HG03521 (cell line): ENCODE measurements at regions not wholly inside any gene's neighbourhood (a gene's known extent, or its start where the extent isn't known, plus 50 kb on each side); places are given as distances from the start of the nearest gene placed in this dataset.

ENCODE experiments used
- ATAC-seq: cut with Tn5 transposase; IDR thresholded peaks from one replicate; pipeline ENCODE4 v1.9.1; 2021; ENCODE audit warnings: mild to moderate bottlenecking, moderate library complexity; ENCODE audit not compliant: unreplicated experiment

GRCh38 chr18:56096861-56097260 lies 508.9 kb upstream of the TCF4 start:
- ATAC-seq: no peak

- ATAC-seq: no peak
Measured at GRCh38 chr18:56089612-56090258, 501.7 kb upstream of the TCF4 start.

DNA sequence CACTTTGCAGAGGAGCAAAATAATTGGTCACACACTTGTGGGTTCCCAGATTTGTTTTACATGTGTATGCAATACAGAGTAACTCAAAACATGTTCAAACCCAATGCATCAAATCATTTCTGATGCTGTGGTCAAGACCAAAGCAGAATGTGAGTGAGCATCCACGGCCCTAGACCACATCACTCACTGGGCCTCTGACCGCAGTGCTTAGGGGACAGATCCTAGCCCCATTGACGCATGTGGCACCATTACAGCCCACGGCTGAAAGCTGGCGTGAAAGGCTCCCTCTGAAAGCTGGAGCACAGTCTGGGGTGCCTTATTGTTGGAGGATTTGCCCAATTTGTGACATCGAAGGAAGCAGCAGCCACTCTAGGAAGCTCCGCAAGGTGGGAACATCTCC lies 498.8 kb upstream of the TCF4 start:
- ATAC-seq: no peak

GRCh38 chr18:56086176-56086575 lies 498.2 kb upstream of the TCF4 start:
- no peak for ATAC-seq

- ATAC-seq: no peak
Measured at GRCh38 chr18:56085551-56085950, 497.6 kb upstream of the TCF4 start.

GRCh38 chr18:56083523-56084287 lies 495.7 kb upstream of the TCF4 start:
- no peak for ATAC-seq

GRCh38 chr18:56083097-56083521 lies 495.1 kb upstream of the TCF4 start:
- ATAC-seq: no peak

DNA sequence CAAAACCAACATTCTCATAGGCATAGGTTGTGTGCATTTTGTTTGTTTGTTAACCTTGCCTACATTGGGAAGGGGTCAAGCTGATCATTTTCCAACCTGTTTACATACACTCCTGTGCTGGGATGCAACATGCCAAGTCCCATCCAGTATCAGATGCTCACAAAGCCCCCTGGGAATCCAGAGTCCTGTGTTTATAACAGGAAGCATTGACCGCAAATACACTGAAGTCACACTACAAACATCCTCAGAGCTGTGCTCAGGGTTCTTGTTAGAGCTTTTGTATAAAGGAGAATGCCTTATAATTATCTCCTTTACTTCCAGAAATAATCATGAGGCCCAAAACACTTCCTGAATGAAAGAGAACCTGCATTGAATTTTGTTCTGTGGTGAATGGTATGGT lies 488.7 kb upstream of the TCF4 start:
- no peak for ATAC-seq

- no peak for ATAC-seq
Measured at GRCh38 chr18:56068701-56069100, 480.7 kb upstream of the TCF4 start.

DNA sequence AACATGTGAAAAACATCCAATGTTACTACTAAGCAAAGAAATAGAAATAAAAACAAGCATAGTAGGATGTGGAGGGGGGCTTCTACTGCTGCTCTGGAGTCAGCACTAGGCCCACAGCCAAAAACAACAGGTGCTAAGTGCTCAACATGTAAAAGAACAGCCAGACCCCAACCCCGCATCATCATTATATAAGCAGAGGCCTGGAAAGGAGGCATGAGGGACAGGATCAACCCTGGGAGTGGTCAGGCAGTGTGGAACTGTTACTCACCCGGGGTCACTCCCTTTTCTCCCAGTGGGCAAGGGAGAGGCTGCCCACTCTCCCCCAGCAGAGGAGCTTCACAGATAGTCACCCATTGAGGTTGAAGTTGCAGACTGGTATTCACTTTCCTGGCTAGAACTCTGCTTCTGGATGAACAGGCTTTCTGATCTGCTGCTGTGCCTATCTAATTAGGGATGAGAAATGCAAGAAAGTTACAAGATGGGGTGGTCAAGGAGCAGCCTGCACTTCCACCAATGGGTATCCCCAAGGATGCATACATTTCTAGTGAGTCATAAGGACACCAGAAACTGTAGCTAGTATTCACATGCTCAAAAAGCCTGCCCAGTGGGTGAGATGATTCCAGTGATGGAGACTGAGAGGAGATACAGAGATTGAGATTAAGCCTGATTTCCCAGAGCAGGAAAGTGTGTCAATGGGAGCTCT lies 480.1 kb upstream of the TCF4 start:
- ATAC-seq: no peak

- ATAC-seq: no peak
Measured at GRCh38 chr18:56067214-56067894, 479.4 kb upstream of the TCF4 start.

DNA sequence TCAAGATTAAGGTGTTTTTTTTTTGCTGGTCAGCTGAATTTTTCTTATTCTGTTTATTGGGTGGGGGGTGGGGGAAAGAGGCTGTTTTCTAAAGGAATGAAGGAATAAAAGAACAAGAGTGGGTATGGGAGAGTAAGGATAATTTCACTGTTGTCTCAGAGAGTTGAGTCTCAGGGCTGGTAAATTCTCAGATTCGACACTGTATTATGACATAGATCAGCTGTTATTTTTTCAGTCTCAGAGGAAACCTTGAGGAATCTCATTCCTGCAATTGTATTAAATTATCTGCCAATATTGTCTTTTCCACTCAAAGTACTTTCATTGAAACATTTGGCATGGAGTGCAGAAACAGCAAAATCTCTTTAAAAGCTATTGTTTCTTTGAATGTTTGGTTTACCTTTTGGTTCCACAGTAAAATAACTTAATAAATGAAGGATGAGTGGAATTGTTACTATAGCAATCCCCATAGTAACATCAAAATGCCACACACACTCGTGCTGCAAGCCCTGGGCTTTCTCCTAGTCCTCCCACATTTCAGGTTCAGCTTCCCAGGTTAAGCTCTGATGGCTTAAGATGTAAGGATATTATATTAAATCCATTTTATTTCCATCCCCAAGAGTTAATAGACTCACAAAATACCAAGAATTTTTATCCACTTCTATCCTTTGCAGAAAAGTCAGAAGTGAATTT lies 478.7 kb upstream of the TCF4 start:
- no peak for ATAC-seq

- ATAC-seq: no peak
Measured at GRCh38 chr18:56065086-56065485, 477.1 kb upstream of the TCF4 start.

- no peak for ATAC-seq
Measured at GRCh38 chr18:56062931-56063330, 474.9 kb upstream of the TCF4 start.

- no peak for ATAC-seq
Measured at GRCh38 chr18:56060967-56061541, 473.1 kb upstream of the TCF4 start.

GRCh38 chr18:56052202-56052601 lies 464.2 kb upstream of the TCF4 start:
- no peak for ATAC-seq

DNA sequence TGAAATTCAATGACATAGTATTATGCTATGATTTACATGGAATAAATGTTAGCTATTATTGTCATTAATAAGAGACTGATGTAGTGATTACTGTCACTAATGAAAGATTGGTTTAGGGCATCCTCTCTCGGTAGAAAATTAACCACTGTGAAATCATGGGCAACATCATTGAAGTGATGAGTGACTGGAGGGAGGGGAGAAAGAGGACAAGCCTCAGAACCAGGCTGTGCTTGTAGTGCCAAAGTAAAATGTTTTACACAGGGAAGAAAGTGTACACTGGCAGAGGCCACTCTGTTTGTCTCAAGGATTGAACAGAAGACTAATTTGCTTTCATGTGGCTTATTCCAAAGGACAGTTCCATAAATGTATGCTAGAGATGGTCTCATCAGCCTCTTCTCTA lies 456.2 kb upstream of the TCF4 start:
- ATAC-seq: no peak

DNA sequence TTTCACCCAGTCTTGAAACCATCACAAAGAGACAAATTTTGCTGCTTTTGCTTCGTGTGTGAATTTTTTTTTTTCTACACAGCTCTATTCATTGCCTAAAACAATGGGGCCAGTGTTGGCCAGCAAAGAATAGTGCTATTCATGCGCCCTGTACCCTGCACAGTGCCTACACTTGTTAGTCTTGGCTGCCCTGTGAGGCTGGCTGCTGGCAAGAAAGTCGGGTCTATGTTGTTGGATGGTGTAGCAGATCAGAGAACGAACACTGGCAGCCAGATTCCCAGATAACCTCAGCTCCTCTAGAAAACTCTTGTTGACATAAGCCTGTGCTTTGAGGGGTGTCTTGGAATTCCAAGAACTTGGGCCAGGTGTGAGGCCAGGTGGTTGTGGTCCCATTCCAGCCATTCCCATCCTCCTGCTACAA lies 455.7 kb upstream of the TCF4 start:
- ATAC-seq: no peak

- ATAC-seq: no peak
Measured at GRCh38 chr18:56042915-56043536, 455.0 kb upstream of the TCF4 start.
